ENCODE measurements at regions not wholly inside any gene's neighbourhood (a gene's known extent, or its start where the extent isn't known, plus 50 kb on each side); places are given as distances from the start of the nearest gene placed in this dataset.

DNA sequence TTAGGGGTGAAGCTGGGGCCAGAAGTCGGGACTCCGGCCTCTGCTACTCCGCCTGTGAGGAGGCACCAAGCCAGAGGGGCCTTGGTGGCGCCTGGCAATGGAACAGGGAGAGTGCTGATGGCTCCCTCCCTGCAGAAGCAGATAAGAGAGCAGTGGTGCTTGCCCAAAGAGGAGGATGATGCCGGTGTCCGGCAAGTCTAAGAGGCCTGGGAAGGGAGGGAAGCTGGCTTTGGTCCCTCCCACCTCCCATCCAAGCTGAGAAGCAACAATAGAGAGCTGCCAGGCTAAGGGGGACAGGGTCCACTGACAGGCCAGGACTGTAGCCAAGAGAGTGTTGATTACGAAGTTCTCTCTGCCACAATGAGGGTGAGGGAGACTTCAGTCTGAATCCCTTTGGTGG, 479.5 kb downstream of the TNS1 start:
- H3K9me3 ChIP-seq (ENCODE audit: control insufficient read depth in 2 of 2, insufficient read depth in 1 of 2, low read depth in 1 of 2, low read length in 1 of 2) = no peaks in the 10 kb centered on the region
- H3K27me3 ChIP-seq (ENCODE audit: control insufficient read depth in 1 of 2, insufficient read depth in 2 of 2, low read length in 2 of 2) = no peaks in the 10 kb centered on the region
- peaks cover 2% of the 10 kb centered on the region in 2 donors for H3K4me1 ChIP-seq (ENCODE audit: control insufficient read depth in 2 of 2, insufficient read depth in 2 of 2, low read length in 1 of 2)
- H3K36me3 ChIP-seq (ENCODE audit: control insufficient read depth in 2 of 2, insufficient read depth in 2 of 2, low read length in 1 of 2) = no peaks in the 10 kb centered on the region
- no peak overlapping the region for H3K27ac ChIP-seq (ENCODE audit: low read depth in 2 of 2, low read length in 1 of 2)
- 81 to 84% methylated on average over 7 of the region's 7 CpGs for WGBS, 2 donors
- no peak overlapping the region for H3K4me3 ChIP-seq (ENCODE audit: low read depth in 1 of 2, low read length in 2 of 2)

DNA sequence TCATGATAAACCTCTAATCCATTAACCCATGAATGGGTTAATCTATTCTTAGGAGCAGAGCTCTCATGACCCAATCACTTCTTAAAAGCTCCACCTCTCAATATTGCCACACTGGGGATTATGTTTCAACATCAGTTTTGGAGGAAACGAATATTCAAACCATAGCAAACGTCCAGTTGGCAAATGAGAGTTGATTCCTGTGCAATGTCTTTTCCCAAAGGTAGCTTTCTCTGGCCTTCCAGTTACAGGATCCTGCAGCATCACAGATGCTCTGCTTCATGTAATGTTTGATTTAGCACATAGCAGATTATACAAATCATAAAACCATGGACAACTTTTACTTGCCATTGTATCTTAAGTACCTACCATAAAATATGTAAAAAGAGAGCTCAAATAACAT, 481.0 kb downstream of the TNS1 start:
- no peak overlapping the region for H3K27ac ChIP-seq (ENCODE audit: low read depth in 2 of 2, low read length in 1 of 2)
- WGBS, 2 donors = 42 to 46% methylated on average over 2 of the region's 2 CpGs
- no peaks in the 10 kb centered on the region for H3K27me3 ChIP-seq (ENCODE audit: control insufficient read depth in 1 of 2, insufficient read depth in 2 of 2, low read length in 2 of 2)
- no peaks in the 10 kb centered on the region for H3K36me3 ChIP-seq (ENCODE audit: control insufficient read depth in 2 of 2, insufficient read depth in 2 of 2, low read length in 1 of 2)
- H3K9me3 ChIP-seq (ENCODE audit: control insufficient read depth in 2 of 2, insufficient read depth in 1 of 2, low read depth in 1 of 2, low read length in 1 of 2) = no peaks in the 10 kb centered on the region
- no peak overlapping the region for H3K4me3 ChIP-seq (ENCODE audit: low read depth in 1 of 2, low read length in 2 of 2)
- H3K4me1 ChIP-seq (ENCODE audit: control insufficient read depth in 2 of 2, insufficient read depth in 2 of 2, low read length in 1 of 2) = peaks cover 2% of the 10 kb centered on the region in 2 donors

DNA sequence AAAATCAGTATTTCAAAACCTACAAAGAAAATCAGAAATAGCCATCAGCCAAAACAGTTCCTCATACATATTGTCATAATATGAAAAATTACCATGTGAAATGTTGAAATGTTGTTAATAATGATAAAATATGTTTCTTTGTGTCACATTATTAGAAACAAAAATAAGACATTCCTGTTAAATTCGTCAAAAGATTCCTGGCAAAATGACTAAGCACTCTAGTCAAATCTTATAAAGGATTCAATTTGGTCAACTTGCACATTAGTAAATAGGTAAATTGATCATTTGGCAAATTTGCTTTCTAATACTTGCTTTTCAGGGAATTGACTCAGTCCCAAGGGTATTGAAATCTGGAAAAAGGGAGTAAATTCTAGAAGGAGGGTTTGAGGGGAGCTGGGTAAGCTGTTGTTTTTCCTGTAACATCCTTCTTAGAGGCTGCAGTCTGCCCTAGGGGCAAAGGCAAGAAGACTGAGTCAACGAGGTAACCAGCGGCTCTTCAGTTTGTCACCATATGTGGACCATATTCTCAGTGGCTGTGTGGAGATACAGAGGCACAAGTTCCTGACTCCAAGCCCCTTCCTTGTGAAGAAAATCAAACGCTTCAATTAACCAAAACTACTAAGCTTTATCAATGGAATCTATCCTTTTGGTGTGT, 482.3 kb downstream of the TNS1 start:
- no peaks in the 10 kb centered on the region for H3K9me3 ChIP-seq (ENCODE audit: control insufficient read depth in 2 of 2, insufficient read depth in 1 of 2, low read depth in 1 of 2, low read length in 1 of 2)
- no peak overlapping the region for H3K27ac ChIP-seq (ENCODE audit: low read depth in 2 of 2, low read length in 1 of 2)
- WGBS, 2 donors = 74 to 82% methylated on average over 4 of the region's 4 CpGs

DNA sequence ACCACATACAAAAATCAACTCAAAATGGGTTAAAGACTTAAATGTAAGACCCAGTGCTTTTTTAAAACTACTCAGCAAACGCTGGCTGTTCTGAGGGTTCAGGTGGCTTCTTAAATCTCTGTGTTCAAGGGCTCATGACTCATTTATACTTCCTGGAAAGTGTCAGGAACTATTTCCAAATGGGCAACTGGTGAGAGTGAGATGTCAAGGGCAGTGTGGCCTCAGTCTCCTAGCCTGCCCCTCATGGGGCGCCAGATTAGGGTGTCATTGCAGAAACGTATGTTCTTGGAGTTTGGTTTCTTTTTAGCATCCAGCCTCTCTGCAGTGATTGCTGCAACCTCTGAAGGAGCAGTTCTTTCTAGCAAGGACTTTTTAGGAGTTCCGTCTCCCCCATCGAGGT, 485.4 kb downstream of the TNS1 start:
- WGBS, 2 donors = 72 to 79% methylated on average over 5 of the region's 5 CpGs
- Histone ChIP-seq H3K27ac (ENCODE audit: low read depth in 2 of 2, low read length in 1 of 2) (no peak overlapping the region), H3K4me1 (ENCODE audit: control insufficient read depth in 2 of 2, insufficient read depth in 2 of 2, low read length in 1 of 2) (peaks cover 0 to 2% of the 10 kb centered on the region in 2 donors), H3K27me3 (ENCODE audit: control insufficient read depth in 1 of 2, insufficient read depth in 2 of 2, low read length in 2 of 2) (no peaks in the 10 kb centered on the region), H3K9me3 (ENCODE audit: control insufficient read depth in 2 of 2, insufficient read depth in 1 of 2, low read depth in 1 of 2, low read length in 1 of 2) (no peaks in the 10 kb centered on the region), H3K36me3 (ENCODE audit: control insufficient read depth in 2 of 2, insufficient read depth in 2 of 2, low read length in 1 of 2) (no peaks in the 10 kb centered on the region), H3K4me3 (ENCODE audit: low read depth in 1 of 2, low read length in 2 of 2) (no peak overlapping the region)

More for the DNA sequence above, 482.3 kb downstream of the TNS1 start:
- Histone ChIP-seq H3K4me1 (ENCODE audit: control insufficient read depth in 2 of 2, insufficient read depth in 2 of 2, low read length in 1 of 2) (peaks cover 2% of the 10 kb centered on the region in 2 donors), H3K27me3 (ENCODE audit: control insufficient read depth in 1 of 2, insufficient read depth in 2 of 2, low read length in 2 of 2) (no peaks in the 10 kb centered on the region), H3K4me3 (ENCODE audit: low read depth in 1 of 2, low read length in 2 of 2) (no peak overlapping the region), H3K36me3 (ENCODE audit: control insufficient read depth in 2 of 2, insufficient read depth in 2 of 2, low read length in 1 of 2) (no peaks in the 10 kb centered on the region)

DNA sequence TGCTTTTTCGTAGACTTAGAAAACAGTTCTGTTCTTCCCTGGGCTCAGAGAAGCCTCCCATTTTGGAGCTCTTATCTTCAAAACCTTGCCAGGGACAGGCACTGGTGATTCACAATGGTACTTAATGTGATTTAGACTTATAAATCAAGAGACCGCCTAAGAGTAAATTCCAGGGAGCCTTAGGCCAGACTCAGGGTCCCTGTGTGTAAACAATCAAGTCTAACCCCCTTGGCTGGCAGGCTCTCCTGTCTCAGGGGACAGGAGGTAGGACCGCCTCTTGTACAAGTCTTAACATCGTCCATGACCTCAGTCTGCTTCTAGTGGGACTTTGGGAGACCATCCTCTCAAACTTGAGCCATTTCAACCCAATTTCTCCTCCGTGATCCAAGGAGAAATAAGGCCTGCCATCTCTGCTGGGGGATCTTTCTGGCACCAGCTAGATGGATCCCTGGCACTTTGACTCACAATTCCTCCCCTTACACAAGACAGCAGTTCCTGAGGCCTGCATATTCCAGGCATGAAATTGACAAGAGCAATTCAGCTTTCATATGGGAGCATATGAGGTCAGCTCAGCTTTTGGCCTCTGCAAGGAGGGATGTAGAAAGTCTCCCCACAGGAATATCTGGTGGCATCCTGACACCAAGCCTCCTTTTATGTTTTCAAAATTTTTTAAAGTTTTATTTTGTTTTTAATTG, 487.0 kb downstream of the TNS1 start:
- Histone ChIP-seq H3K36me3 (ENCODE audit: control insufficient read depth in 2 of 2, insufficient read depth in 2 of 2, low read length in 1 of 2) (no peaks in the 10 kb centered on the region), H3K4me1 (ENCODE audit: control insufficient read depth in 2 of 2, insufficient read depth in 2 of 2, low read length in 1 of 2) (no peaks in the 10 kb centered on the region), H3K9me3 (ENCODE audit: control insufficient read depth in 2 of 2, insufficient read depth in 1 of 2, low read depth in 1 of 2, low read length in 1 of 2) (no peaks in the 10 kb centered on the region), H3K4me3 (ENCODE audit: low read depth in 1 of 2, low read length in 2 of 2) (no peak overlapping the region), H3K27me3 (ENCODE audit: control insufficient read depth in 1 of 2, insufficient read depth in 2 of 2, low read length in 2 of 2) (no peaks in the 10 kb centered on the region), H3K27ac (ENCODE audit: low read depth in 2 of 2, low read length in 1 of 2) (no peak overlapping the region)
- WGBS, 2 donors = 86 to 88% methylated on average over 5 of the region's 5 CpGs

DNA sequence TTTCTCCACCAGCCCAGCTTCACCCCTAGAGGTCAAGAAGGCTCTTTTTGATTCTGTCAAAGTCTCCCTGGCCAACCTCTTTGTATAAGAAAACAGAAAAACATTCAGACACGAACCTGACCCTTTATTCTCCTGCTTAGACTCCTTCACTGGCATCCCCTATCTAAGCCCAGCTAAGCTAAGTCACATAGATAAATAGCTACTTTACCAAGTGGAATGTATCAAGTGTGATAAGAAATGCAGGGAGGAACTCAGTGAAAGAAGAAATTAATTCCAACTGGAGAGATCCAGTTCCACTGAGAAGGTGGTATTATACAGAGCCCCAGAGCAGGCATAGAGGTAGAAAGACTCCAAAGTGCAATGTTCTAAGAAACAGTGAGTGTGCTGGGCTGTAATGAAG, 489.5 kb downstream of the TNS1 start:
- H3K9me3 ChIP-seq (ENCODE audit: control insufficient read depth in 2 of 2, insufficient read depth in 1 of 2, low read depth in 1 of 2, low read length in 1 of 2) = no peaks in the 10 kb centered on the region
- WGBS, 2 donors = 47 to 65% methylated on average over 1 of the region's 1 CpG
- no peaks in the 10 kb centered on the region for H3K4me1 ChIP-seq (ENCODE audit: control insufficient read depth in 2 of 2, insufficient read depth in 2 of 2, low read length in 1 of 2)
- H3K27me3 ChIP-seq (ENCODE audit: control insufficient read depth in 1 of 2, insufficient read depth in 2 of 2, low read length in 2 of 2) = no peaks in the 10 kb centered on the region
- H3K4me3 ChIP-seq (ENCODE audit: low read depth in 1 of 2, low read length in 2 of 2) = no peak overlapping the region
- no peaks in the 10 kb centered on the region for H3K36me3 ChIP-seq (ENCODE audit: control insufficient read depth in 2 of 2, insufficient read depth in 2 of 2, low read length in 1 of 2)
- no peak overlapping the region for H3K27ac ChIP-seq (ENCODE audit: low read depth in 2 of 2, low read length in 1 of 2)

DNA sequence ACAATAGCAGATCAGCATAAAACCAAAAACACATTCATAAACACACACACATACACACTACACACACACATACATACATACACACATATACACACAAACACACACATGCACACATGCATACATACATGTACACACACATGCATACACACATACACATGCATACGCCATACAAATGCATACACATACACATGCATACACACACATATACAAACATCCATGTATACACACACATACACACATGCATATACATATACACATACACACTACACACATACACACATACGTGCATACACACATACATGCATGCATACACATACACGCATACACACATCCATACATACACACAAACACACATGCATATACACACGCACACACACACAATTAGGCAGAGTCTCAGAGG, 490.1 kb downstream of the TNS1 start:
- no peak overlapping the region for H3K27ac ChIP-seq (ENCODE audit: low read depth in 2 of 2, low read length in 1 of 2)
- H3K9me3 ChIP-seq (ENCODE audit: control insufficient read depth in 2 of 2, insufficient read depth in 1 of 2, low read depth in 1 of 2, low read length in 1 of 2) = no peaks in the 10 kb centered on the region
- no peaks in the 10 kb centered on the region for H3K27me3 ChIP-seq (ENCODE audit: control insufficient read depth in 1 of 2, insufficient read depth in 2 of 2, low read length in 2 of 2)
- 94% methylated on average over 4 of the region's 4 CpGs for WGBS, 2 donors
- no peaks in the 10 kb centered on the region for H3K36me3 ChIP-seq (ENCODE audit: control insufficient read depth in 2 of 2, insufficient read depth in 2 of 2, low read length in 1 of 2)
- no peak overlapping the region for H3K4me3 ChIP-seq (ENCODE audit: low read depth in 1 of 2, low read length in 2 of 2)
- H3K4me1 ChIP-seq (ENCODE audit: control insufficient read depth in 2 of 2, insufficient read depth in 2 of 2, low read length in 1 of 2) = no peaks in the 10 kb centered on the region

DNA sequence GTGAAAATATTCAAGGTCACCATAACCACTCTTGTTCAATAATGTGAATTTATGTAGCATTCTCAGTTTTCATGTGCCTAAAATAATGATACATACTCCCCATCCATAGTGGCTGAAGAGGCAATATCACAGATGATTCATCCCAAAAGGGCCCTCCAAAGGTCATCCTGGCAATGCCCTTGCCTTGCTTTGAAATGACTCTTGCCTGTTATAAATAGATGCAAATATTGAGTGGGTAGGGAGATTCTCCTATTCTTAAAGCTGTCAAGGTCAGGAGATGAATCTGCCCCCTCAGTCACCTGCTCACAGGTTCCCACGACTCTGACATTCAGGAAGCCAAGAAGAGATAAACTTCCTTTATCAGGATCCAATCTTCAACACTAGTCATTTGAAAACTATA, 490.5 kb downstream of the TNS1 start:
- no peak overlapping the region for H3K27ac ChIP-seq (ENCODE audit: low read depth in 2 of 2, low read length in 1 of 2)
- H3K27me3 ChIP-seq (ENCODE audit: control insufficient read depth in 1 of 2, insufficient read depth in 2 of 2, low read length in 2 of 2) = no peaks in the 10 kb centered on the region
- WGBS, 2 donors = 39 to 64% methylated on average over 1 of the region's 1 CpG
- H3K36me3 ChIP-seq (ENCODE audit: control insufficient read depth in 2 of 2, insufficient read depth in 2 of 2, low read length in 1 of 2) = no peaks in the 10 kb centered on the region
- no peak overlapping the region for H3K4me3 ChIP-seq (ENCODE audit: low read depth in 1 of 2, low read length in 2 of 2)
- H3K4me1 ChIP-seq (ENCODE audit: control insufficient read depth in 2 of 2, insufficient read depth in 2 of 2, low read length in 1 of 2) = no peaks in the 10 kb centered on the region
- H3K9me3 ChIP-seq (ENCODE audit: control insufficient read depth in 2 of 2, insufficient read depth in 1 of 2, low read depth in 1 of 2, low read length in 1 of 2) = no peaks in the 10 kb centered on the region

DNA sequence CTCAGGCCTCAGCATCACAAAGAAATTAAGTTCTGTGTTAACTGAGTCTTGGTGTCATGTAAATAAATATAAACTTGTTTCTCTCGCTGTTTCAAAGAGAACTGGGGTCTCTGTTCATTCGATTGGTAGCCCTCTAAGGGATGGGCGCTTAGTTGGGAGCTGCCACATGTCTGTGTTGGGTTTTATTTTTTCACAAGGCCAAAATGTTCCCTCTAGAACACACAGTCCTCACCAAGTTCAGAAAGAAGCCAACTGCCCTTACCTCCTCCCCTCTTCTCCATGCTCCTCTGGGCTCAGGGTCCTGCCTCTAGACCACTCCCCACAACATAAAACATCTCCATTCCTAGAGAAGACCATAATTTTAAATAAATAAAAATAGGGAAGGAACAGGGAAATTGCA, 490.9 kb downstream of the TNS1 start:
- H3K4me1 ChIP-seq (ENCODE audit: control insufficient read depth in 2 of 2, insufficient read depth in 2 of 2, low read length in 1 of 2) = no peaks in the 10 kb centered on the region
- no peak overlapping the region for H3K4me3 ChIP-seq (ENCODE audit: low read depth in 1 of 2, low read length in 2 of 2)
- H3K27ac ChIP-seq (ENCODE audit: low read depth in 2 of 2, low read length in 1 of 2) = no peak overlapping the region
- no peaks in the 10 kb centered on the region for H3K36me3 ChIP-seq (ENCODE audit: control insufficient read depth in 2 of 2, insufficient read depth in 2 of 2, low read length in 1 of 2)
- no peaks in the 10 kb centered on the region for H3K27me3 ChIP-seq (ENCODE audit: control insufficient read depth in 1 of 2, insufficient read depth in 2 of 2, low read length in 2 of 2)
- WGBS, 2 donors = 79 to 94% methylated on average over 3 of the region's 3 CpGs
- H3K9me3 ChIP-seq (ENCODE audit: control insufficient read depth in 2 of 2, insufficient read depth in 1 of 2, low read depth in 1 of 2, low read length in 1 of 2) = no peaks in the 10 kb centered on the region

DNA sequence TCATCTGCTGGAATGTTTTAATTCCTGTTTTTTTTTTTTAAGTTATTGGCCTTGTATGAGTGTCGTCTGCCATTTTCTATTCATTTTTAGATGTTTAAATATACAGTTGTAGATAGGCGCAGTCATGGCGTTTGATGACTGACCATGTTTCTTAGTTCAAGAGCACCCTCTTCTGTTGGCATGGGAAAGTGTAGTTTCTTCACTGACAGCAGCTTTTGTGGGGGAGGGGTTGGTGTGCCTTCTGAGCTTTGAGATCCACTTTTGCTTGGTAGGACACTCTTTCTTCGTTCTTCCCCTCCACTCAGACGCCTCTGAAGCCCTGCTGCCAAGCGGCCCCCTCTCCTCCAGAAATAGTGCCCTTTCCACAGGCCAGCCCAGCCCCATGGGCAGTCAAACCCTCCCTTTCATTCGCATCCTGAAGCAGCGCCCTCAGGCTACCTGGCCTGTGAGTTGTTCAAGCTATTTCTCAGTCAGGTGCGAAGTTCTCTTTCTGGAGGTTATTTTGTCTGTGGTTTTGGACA, 492.0 kb downstream of the TNS1 start:
- 21 to 22% methylated on average over 9 of the region's 9 CpGs for WGBS, 2 donors
- H3K27me3 ChIP-seq (ENCODE audit: control insufficient read depth in 1 of 2, insufficient read depth in 2 of 2, low read length in 2 of 2) = no peaks in the 10 kb centered on the region
- H3K36me3 ChIP-seq (ENCODE audit: control insufficient read depth in 2 of 2, insufficient read depth in 2 of 2, low read length in 1 of 2) = no peaks in the 10 kb centered on the region
- H3K9me3 ChIP-seq (ENCODE audit: control insufficient read depth in 2 of 2, insufficient read depth in 1 of 2, low read depth in 1 of 2, low read length in 1 of 2) = no peaks in the 10 kb centered on the region
- no peaks in the 10 kb centered on the region for H3K4me1 ChIP-seq (ENCODE audit: control insufficient read depth in 2 of 2, insufficient read depth in 2 of 2, low read length in 1 of 2)
- H3K27ac ChIP-seq (ENCODE audit: low read depth in 2 of 2, low read length in 1 of 2) = no peak overlapping the region
- H3K4me3 ChIP-seq (ENCODE audit: low read depth in 1 of 2, low read length in 2 of 2) = no peak overlapping the region
